Stomach smooth muscle (tissue), 2 donors: ENCODE measurements at regions not wholly inside any gene's neighbourhood (a gene's known extent, or its start where the extent isn't known, plus 50 kb on each side); places are given as distances from the start of the nearest gene placed in this dataset.

ENCODE experiments used
- H3K27ac ChIP-seq: one replicate; pipeline ENCODE4 v1.7.0; 2013; ENCODE audit warnings: mild to moderate bottlenecking, low read length, inconsistent platforms
- H3K27me3 ChIP-seq, 2 donors: one replicate each; pipeline ENCODE4 v1.7.0; 2013; ENCODE audit warnings: low read length in 2 of 2; ENCODE audit not compliant: insufficient read depth in 2 of 2, control insufficient read depth in 1 of 2
- H3K36me3 ChIP-seq, 2 donors: one replicate each; pipeline ENCODE4 v1.7.0; 2013; ENCODE audit warnings: low read length in 2 of 2; ENCODE audit not compliant: control insufficient read depth in 2 of 2, insufficient read depth in 2 of 2
- H3K4me1 ChIP-seq: one replicate; pipeline ENCODE4 v1.7.0; 2013; ENCODE audit warnings: low read length; ENCODE audit not compliant: control insufficient read depth, insufficient read depth
- H3K4me3 ChIP-seq, 2 donors: one replicate each; pipeline ENCODE4 v1.7.0; 2013; ENCODE audit warnings: low read length in 2 of 2
- H3K9ac ChIP-seq, 2 donors: one replicate each; pipeline ENCODE4 v1.7.0; 2013; ENCODE audit warnings: low read length in 2 of 2, mild to moderate bottlenecking in 1 of 2
- H3K9me3 ChIP-seq, 2 donors: one replicate each; pipeline ENCODE4 v1.7.0; 2013; ENCODE audit warnings: low read length in 2 of 2; ENCODE audit not compliant: control insufficient read depth in 2 of 2
- donor health status: healthy.
- donor health status: Pancreatic carcinoma.

DNA sequence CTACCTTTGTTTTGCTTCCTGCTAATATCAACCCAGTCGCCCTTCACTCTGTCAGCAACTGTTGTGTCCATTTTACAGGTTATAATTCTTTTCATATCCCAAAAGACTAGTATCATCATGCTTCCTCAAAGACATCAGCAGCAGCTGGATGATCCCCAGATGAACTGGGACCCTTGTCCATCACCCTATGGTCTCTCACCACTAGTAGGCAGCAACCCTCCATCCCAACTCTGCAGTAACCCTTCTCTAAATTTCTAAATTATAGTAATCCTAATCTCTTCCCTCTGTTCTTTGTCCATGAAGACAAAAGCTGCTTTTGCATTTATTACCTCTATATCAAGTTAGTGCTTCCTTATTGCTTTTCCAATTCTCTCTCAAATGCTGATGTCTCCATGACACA is 1025.8 kb downstream of the FAM181B start:
- H3K4me3 ChIP-seq = no peak overlapping the region
- no peak overlapping the region for H3K27ac ChIP-seq
- H3K27me3 ChIP-seq = no peaks in the 10 kb centered on the region
- H3K9ac ChIP-seq = no peak overlapping the region
- H3K9me3 ChIP-seq = no peaks in the 10 kb centered on the region
- no peaks in the 10 kb centered on the region for H3K36me3 ChIP-seq
- no peaks in the 10 kb centered on the region for H3K4me1 ChIP-seq

DNA sequence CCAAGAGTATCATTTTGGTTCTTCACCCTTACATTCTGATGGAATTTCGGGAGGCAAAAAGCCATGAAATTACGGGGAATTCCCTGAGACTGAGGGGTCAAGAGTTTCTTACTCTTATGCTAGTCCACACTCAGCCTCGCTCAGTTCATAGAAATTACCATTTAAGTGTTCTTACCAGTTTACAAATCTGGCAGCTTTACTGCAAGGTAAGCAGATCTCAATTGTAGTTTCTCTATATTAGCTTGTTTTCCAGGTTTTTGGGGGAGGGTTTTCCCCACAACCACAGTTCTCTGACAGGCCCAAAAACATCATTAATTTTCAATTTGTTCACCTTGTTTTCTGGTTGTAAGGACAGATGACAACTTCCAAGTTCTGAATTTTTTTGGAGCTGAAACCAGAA is 1028.4 kb downstream of the FAM181B start:
- Histone ChIP-seq H3K4me1 (no peaks in the 10 kb centered on the region), H3K36me3 (no peaks in the 10 kb centered on the region), H3K9ac (no peak overlapping the region), H3K4me3 (no peak overlapping the region), H3K27ac (no peak overlapping the region), H3K9me3 (no peaks in the 10 kb centered on the region), H3K27me3 (no peaks in the 10 kb centered on the region)

DNA sequence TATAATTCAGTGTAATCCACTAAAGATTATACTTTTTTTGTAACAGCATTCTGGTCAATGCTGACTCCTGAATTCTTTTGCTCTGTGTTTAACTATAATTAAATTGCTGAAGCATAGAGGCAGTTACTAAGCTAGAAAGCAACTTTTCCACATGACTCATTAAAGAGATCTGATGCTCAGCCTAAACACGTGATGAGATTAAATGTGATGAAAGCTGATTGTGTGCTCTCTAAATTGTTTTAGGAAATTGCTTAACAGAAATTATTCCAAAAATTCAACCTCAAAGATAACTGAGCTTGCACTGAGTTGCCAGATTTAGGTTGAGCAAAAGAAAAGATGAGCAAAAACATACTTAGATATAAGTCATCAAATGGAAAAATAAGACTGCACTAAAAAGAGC is 1033.6 kb downstream of the FAM181B start:
- Histone ChIP-seq H3K9me3 (no peaks in the 10 kb centered on the region), H3K4me1 (no peaks in the 10 kb centered on the region), H3K27ac (no peak overlapping the region), H3K4me3 (no peak overlapping the region), H3K9ac (no peak overlapping the region), H3K27me3 (no peaks in the 10 kb centered on the region), H3K36me3 (no peaks in the 10 kb centered on the region)

DNA sequence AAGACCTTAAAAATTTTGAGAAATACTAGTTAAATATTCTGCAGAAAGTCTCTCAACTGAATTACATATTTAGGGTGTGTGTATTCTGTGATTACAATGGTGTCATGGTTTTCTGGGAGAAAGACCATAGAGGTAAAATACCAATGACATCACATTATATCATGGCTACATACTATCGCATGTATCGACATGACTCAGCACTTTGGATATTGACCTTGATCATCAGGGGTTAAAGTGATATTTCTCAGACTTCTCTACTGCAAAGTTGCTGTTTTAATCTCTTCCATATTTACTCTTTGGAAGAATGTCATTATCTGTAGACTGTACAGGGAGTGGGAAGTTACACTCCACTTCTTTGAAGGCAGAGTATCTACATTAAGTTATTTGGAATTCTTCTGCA is 1046.6 kb downstream of the FAM181B start:
- Histone ChIP-seq H3K27ac (no peak overlapping the region), H3K4me3 (no peak overlapping the region), H3K4me1 (no peaks in the 10 kb centered on the region), H3K9ac (no peak overlapping the region), H3K36me3 (no peaks in the 10 kb centered on the region), H3K27me3 (no peaks in the 10 kb centered on the region), H3K9me3 (no peaks in the 10 kb centered on the region)

DNA sequence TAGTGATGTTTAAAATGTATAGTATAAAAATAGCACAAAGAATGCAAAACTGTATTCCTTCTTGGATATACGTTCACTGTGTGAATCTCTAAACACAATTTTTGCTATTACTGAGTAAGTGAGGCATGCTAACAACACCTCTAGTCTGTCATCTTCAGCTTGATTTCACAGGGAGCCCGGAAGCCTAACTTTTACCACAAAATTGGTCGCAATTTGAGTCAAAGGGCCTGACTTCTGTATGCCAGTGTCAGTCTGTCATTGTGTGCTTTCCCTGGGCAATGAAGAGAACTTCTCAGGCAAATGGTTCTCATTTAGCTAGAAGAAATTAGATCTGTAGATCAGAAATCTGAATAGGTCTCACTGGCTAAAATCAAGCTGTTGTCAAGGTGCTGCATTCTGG is 1059.5 kb downstream of the FAM181B start:
- H3K36me3 ChIP-seq = no peaks in the 10 kb centered on the region
- H3K27me3 ChIP-seq = no peaks in the 10 kb centered on the region
- no peak overlapping the region for H3K9ac ChIP-seq
- no peaks in the 10 kb centered on the region for H3K9me3 ChIP-seq
- H3K27ac ChIP-seq = no peak overlapping the region
- H3K4me3 ChIP-seq = no peak overlapping the region
- no peaks in the 10 kb centered on the region for H3K4me1 ChIP-seq

DNA sequence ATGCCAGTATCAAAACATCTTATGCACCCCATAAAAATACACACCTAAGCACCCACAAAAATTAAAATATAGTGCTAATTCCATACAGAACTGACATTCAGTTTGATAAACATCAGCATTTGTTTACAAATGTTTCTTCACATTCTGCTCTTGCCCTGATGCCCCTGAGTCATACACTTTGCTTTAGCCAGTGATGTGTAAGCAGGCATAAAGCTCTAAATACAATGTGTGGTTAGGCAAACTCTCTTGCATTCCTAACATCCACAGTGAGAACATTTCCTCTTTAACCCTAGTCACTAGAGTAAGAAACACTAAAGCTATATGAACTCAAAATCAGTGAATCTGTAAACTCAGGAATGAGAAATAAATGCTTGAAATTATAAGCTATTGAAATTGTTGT is 1060.7 kb downstream of the FAM181B start:
- Histone ChIP-seq H3K9ac (no peak overlapping the region), H3K9me3 (no peaks in the 10 kb centered on the region), H3K4me1 (no peaks in the 10 kb centered on the region), H3K4me3 (no peak overlapping the region), H3K27me3 (no peaks in the 10 kb centered on the region), H3K27ac (no peak overlapping the region), H3K36me3 (no peaks in the 10 kb centered on the region)

DNA sequence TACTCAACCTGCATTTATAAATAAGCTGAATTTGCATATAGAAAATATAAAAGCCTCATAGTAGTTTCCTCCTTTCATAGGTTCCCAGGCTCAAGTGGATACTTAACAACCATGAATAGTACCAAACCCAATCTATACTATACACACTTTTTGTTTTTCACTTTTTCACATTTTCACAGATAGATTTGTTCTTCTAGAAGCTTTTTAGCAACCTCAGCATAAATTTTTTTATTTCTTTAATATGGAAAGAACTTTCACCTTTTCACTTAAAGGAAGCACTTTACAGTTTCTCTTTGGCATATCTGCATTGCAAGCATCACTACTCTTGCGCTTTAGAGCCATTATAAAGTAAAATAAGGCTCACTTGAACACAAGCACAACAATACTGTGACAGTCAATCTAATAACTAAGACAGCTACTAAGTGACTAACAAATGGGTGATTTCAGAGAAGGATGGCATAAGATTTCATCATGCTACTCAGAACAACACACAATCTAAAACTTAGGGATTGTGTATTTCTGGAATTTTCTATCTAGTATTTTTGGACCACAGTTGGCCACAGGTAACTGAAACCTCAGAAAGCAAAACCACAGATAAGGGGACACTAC is 1063.6 kb downstream of the FAM181B start:
- Histone ChIP-seq H3K9me3 (no peaks in the 10 kb centered on the region), H3K27me3 (no peaks in the 10 kb centered on the region)

DNA sequence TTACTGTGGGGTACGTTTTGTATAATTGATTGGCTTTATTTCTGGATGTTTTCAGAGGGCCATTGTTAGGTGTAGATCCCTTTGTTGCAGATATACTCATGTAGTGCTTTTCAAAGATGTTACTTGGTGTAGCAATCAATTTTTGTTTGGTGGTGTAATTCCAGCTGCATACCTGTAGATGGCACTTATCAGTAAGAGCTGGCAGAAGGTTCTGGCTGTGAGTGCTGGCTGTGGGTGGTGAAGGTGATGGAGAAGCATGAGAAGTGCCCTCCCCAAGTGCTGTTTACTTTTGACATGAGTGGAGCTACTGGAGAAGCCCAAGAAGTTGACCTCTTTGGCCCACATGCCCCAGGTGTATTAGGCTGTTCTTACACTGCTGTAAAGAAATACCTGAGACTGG is 1074.9 kb downstream of the FAM181B start:
- Histone ChIP-seq H3K9me3 (no peaks in the 10 kb centered on the region), H3K27me3 (no peaks in the 10 kb centered on the region), H3K4me3 (no peak overlapping the region), H3K9ac (no peak overlapping the region), H3K27ac (no peak overlapping the region), H3K4me1 (no peaks in the 10 kb centered on the region), H3K36me3 (no peaks in the 10 kb centered on the region)

More for the DNA sequence above, 1063.6 kb downstream of the FAM181B start:
- Histone ChIP-seq H3K36me3 (no peaks in the 10 kb centered on the region), H3K27ac (no peak overlapping the region), H3K9ac (no peak overlapping the region), H3K4me3 (no peak overlapping the region), H3K4me1 (no peaks in the 10 kb centered on the region)

DNA sequence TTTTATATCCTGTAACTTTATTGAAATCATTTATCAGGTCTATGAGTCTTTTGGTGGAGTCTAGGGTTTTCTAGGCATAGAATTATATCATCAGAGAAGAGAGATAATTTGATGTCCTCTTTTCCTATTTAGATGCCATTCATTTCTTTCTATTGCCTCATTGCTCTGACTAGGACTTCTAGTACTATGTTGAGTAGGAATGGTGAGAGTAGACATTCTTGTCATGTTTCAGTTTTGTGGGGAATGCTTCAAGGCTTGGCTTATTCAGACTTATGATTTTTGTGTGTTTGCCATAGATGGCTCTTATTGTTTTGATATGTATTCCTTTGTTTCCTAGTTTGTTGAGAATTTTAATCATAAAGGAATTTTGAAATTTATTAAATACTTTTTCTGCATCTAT is 1078.3 kb downstream of the FAM181B start:
- Histone ChIP-seq H3K9me3 (no peaks in the 10 kb centered on the region), H3K9ac (no peak overlapping the region), H3K27me3 (no peaks in the 10 kb centered on the region), H3K4me3 (no peak overlapping the region), H3K27ac (no peak overlapping the region), H3K4me1 (no peaks in the 10 kb centered on the region), H3K36me3 (no peaks in the 10 kb centered on the region)

DNA sequence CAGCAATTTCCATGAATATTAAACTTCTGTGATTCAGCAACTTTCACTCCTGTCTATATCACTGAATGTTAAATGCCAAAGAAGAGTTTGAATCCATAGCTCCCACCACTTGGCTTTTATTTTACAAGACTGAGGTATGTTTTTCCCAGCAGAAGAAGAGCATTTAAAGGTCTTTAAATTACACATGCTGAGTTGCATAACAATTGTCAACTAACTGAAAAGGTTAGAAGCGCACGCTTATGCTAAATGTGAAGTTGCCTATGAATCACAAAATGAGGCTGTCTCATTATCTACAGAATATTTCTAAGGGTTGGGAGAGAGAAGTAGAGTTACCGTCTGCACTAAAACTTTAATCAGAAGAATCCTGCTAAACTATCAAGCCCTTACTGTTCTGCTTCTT is 1086.3 kb downstream of the FAM181B start:
- no peak overlapping the region for H3K4me3 ChIP-seq
- no peak overlapping the region for H3K9ac ChIP-seq
- no peaks in the 10 kb centered on the region for H3K4me1 ChIP-seq
- H3K27ac ChIP-seq = no peak overlapping the region
- no peaks in the 10 kb centered on the region for H3K9me3 ChIP-seq
- no peaks in the 10 kb centered on the region for H3K36me3 ChIP-seq
- peaks cover 0 to 4% of the 10 kb centered on the region in 2 donors for H3K27me3 ChIP-seq

DNA sequence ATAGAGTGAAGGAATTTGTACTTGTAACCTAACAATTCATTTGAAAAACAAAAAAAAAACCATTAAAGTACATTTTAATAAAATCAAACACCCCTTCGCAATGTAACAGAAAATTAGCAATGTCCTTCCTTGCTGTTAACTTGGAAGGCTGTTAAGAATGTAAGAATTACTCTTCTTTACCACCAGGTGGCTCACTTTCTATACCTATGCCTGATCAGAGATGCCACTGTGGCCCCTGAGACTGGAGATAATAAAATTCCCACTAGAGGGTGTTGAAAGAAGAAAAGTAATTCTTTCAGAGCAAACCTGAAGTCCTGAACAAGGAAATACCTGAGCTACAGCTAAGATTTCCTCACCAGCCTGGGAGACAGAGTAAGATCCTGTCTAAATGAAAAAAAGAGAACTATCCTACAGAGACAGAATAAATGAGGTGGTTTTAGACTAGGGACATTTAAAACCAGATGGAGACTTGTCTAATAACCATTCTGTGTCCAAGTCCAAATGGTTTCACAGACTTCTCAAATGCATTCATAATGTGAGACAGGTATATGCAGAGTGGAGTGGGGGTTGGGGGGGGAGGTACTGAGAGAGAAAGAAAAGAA is 1089.3 kb downstream of the FAM181B start:
- H3K9ac ChIP-seq = no peak overlapping the region
- peaks cover 0 to 4% of the 10 kb centered on the region in 2 donors for H3K27me3 ChIP-seq
- H3K27ac ChIP-seq = no peak overlapping the region
- H3K9me3 ChIP-seq = no peaks in the 10 kb centered on the region
- no peaks in the 10 kb centered on the region for H3K4me1 ChIP-seq
- H3K36me3 ChIP-seq = no peaks in the 10 kb centered on the region
- no peak overlapping the region for H3K4me3 ChIP-seq
